ENCODE measurements at regions not wholly inside any gene's neighbourhood (a gene's known extent, or its start where the extent isn't known, plus 50 kb on each side); places are given as distances from the start of the nearest gene placed in this dataset.

- no peak overlapping the region for H3K4me3 ChIP-seq (ENCODE audit: control insufficient read depth, low read depth, low read length)
- DNase-seq (ENCODE audit: low read depth) = no peak
- TF ChIP-seq CTCF (IDR thresholded peaks at IDR 0.05; ENCODE audit: control insufficient read depth, insufficient read depth, low read depth, low read length, missing control alignments) = no peak
Measured at GRCh38 chr16:65543781-65544740, 422.2 kb upstream of the CDH11 start.

- H3K4me3 ChIP-seq (ENCODE audit: control insufficient read depth, low read depth, low read length) = no peak overlapping the region
- TF ChIP-seq CTCF (IDR thresholded peaks at IDR 0.05; ENCODE audit: control insufficient read depth, insufficient read depth, low read depth, low read length, missing control alignments) = no peak
- no peak for DNase-seq (ENCODE audit: low read depth)
Measured at GRCh38 chr16:65541646-65542045, 419.8 kb upstream of the CDH11 start.

GRCh38 chr16:65540901-65541300 lies 419.0 kb upstream of the CDH11 start:
- no peak for TF ChIP-seq CTCF (IDR thresholded peaks at IDR 0.05; ENCODE audit: control insufficient read depth, insufficient read depth, low read depth, low read length, missing control alignments)
- no peak for DNase-seq (ENCODE audit: low read depth)
- H3K4me3 ChIP-seq (ENCODE audit: control insufficient read depth, low read depth, low read length) = no peak overlapping the region

GRCh38 chr16:65538976-65539375 lies 417.1 kb upstream of the CDH11 start:
- H3K4me3 ChIP-seq (ENCODE audit: control insufficient read depth, low read depth, low read length) = no peak overlapping the region
- no peak for TF ChIP-seq CTCF (IDR thresholded peaks at IDR 0.05; ENCODE audit: control insufficient read depth, insufficient read depth, low read depth, low read length, missing control alignments)
- peak; percentile 48 for DNase-seq (ENCODE audit: low read depth)

- H3K4me3 ChIP-seq (ENCODE audit: control insufficient read depth, low read depth, low read length) = no peak overlapping the region
- TF ChIP-seq CTCF (IDR thresholded peaks at IDR 0.05; ENCODE audit: control insufficient read depth, insufficient read depth, low read depth, low read length, missing control alignments) = no peak
Measured at GRCh38 chr16:65537336-65537735, 415.5 kb upstream of the CDH11 start.

GRCh38 chr16:65534121-65534528 lies 412.3 kb upstream of the CDH11 start:
- no peak for TF ChIP-seq CTCF (IDR thresholded peaks at IDR 0.05; ENCODE audit: control insufficient read depth, insufficient read depth, low read depth, low read length, missing control alignments)
- H3K4me3 ChIP-seq (ENCODE audit: control insufficient read depth, low read depth, low read length) = no peak overlapping the region
- DNase-seq (ENCODE audit: low read depth) = no peak

More at GRCh38 chr16:65537336-65537735, 415.5 kb upstream of the CDH11 start:
- no peak for DNase-seq (ENCODE audit: low read depth)

All from AG09309 (cell line).